Esophagus (tissue), 2 donors: ENCODE measurements at regions not wholly inside any gene's neighbourhood (a gene's known extent, or its start where the extent isn't known, plus 50 kb on each side); places are given as distances from the start of the nearest gene placed in this dataset.
"Not testable (repeated sequence)": the region's sequence is repeated elsewhere in the genome, so short reads cannot be mapped to it uniquely, and the experiment has no call there.

Source experiments
- H3K27ac ChIP-seq, 2 donors: one replicate each; pipeline ENCODE4 v1.5.1; 2013; ENCODE audit warnings: low read depth in 2 of 2, mild to moderate bottlenecking in 2 of 2, inconsistent platforms in 1 of 2, low read length in 1 of 2, moderate library complexity in 1 of 2
- H3K27me3 ChIP-seq, 2 donors: one replicate each; pipeline ENCODE4 v1.6.1; 2013; ENCODE audit warnings: low read length in 2 of 2, control low read depth in 1 of 2, mild to moderate bottlenecking in 1 of 2; ENCODE audit not compliant: insufficient read depth in 2 of 2, control insufficient read depth in 1 of 2
- H3K36me3 ChIP-seq, 2 donors: one replicate each; pipeline ENCODE4 v1.6.1; 2013; ENCODE audit warnings: low read length in 1 of 2; ENCODE audit not compliant: control insufficient read depth in 2 of 2, insufficient read depth in 2 of 2
- H3K4me1 ChIP-seq, 2 donors: one replicate each; pipeline ENCODE4 v1.6.1; 2013; ENCODE audit warnings: low read length in 1 of 2; ENCODE audit not compliant: control insufficient read depth in 2 of 2, insufficient read depth in 2 of 2
- H3K4me3 ChIP-seq, 2 donors: one replicate each; pipeline ENCODE4 v1.5.1; 2013; ENCODE audit warnings: low read length in 2 of 2, mild to moderate bottlenecking in 2 of 2, low read depth in 1 of 2, moderate library complexity in 1 of 2
- H3K9me3 ChIP-seq, 2 donors: one replicate each; pipeline ENCODE4 v1.6.1; 2013; ENCODE audit warnings: mild to moderate bottlenecking in 2 of 2, low read depth in 1 of 2, low read length in 1 of 2, moderate library complexity in 1 of 2; ENCODE audit not compliant: control insufficient read depth in 2 of 2, insufficient read depth in 1 of 2
- WGBS, 2 donors: extraction: QIAGEN DNeasy Blood & Tissue Kit; methylation state at CpG; one replicate each; pipeline ENCODE4 v1.1.7; 2013; 5-methylcytosine and 5-hydroxymethylcytosine counted together
- donor health status: healthy with polysubstance abuse.
- donor health status: Bipolar disorder and iron deficiency.

DNA sequence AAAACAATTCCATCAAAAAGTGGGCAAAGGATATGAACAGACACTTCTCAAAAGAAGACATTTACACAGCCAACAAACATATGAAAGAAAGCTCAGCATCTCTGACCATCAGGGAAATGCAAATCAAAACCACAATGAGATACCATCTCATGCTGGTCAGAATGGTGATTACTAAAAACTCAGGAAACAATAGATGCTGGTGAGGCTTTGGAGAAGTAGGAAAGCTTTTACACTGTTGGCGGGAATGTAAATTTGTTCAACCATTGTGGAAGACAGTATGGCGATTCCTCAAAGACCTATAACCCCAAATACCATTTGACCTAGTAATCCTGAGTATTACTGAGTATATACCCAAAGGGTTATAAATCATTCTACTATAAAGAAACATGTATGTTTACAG is 452.9 kb downstream of the SEMA3D start:
- not testable (repeated sequence) for H3K36me3 ChIP-seq, H3K27ac ChIP-seq, H3K9me3 ChIP-seq, H3K4me3 ChIP-seq, H3K4me1 ChIP-seq, H3K27me3 ChIP-seq
- WGBS, 2 donors: 92 to 93% methylated on average over 2 of the region's 2 CpGs

DNA sequence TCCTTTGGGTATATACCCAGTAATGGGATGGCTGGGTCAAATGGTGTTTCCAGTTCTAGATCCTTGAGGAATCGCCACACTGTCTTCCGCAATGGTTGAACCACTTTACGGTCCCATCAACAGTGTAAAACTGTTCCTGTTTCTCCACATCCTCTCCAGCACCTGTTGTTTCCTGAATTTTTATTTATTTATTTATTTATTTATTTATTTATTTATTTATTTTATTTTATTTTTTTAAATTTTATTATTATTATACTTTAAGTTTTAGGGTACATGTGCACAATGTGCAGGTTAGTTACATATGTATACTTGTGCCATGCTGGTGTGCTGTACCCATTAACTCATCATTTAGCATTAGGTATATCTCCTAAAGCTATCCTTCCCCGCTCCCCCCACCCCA is 456.0 kb downstream of the SEMA3D start:
- not testable (repeated sequence) for H3K36me3 ChIP-seq, H3K4me1 ChIP-seq, H3K9me3 ChIP-seq, H3K27ac ChIP-seq, H3K27me3 ChIP-seq, H3K4me3 ChIP-seq
- WGBS, 2 donors: 94 to 97% methylated on average over 4 of the region's 4 CpGs

- Histone ChIP-seq H3K27ac (no peak overlapping the region), H3K27me3 (no peaks in the 10 kb centered on the region), H3K4me3 (no peak overlapping the region), H3K36me3 (no peaks in the 10 kb centered on the region), H3K4me1 (no peaks in the 10 kb centered on the region), H3K9me3 (peaks cover 0 to 3% of the 10 kb centered on the region in 2 donors)
- 54 to 63% methylated on average over 1 of the region's 1 CpG for WGBS, 2 donors
These were observed 457.6 kb downstream of the SEMA3D start for GRCh38 chr7:84729284-84729683.

GRCh38 chr7:84722734-84723133 is 464.1 kb downstream of the SEMA3D start:
- Histone ChIP-seq H3K4me1 (no peaks in the 10 kb centered on the region), H3K27ac (no peak overlapping the region), H3K9me3 (peaks cover 3 to 4% of the 10 kb centered on the region in 2 donors), H3K36me3 (no peaks in the 10 kb centered on the region), H3K27me3 (no peaks in the 10 kb centered on the region), H3K4me3 (no peak overlapping the region)
- 88 to 92% methylated on average over 3 of the region's 3 CpGs for WGBS, 2 donors

- H3K27me3 ChIP-seq: no peaks in the 10 kb centered on the region
- 86 to 89% methylated on average over 3 of the region's 3 CpGs for WGBS, 2 donors
These were observed 464.8 kb downstream of the SEMA3D start for GRCh38 chr7:84722086-84722485.

DNA sequence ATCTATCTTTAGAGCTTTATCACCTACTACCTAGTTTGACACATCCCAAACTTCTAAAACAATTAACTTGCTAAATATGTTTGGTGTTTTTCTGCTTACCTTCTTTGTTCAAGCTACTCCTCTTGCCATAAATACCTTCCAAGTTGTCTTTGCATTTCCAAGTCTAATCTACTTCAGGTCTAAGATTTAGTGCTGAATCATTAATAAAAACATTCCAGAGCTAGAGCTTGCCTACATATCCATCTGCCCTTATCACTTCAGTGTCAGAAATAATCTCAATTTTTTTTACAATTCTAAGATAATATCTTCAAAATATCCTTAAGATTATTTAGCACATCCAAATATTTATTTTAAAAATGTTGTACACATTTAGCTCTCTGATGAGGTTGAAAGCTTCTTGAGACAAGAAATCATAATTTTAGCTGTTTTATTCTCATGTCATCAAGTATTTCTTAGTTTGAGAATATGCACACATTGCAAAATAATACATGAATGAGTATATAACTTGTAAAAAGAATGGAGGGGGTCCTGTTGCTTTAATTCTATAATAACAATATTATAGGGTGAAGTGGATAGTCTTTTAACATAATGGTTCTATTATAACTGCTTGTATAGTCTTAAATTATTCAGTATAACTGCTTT is 466.3 kb downstream of the SEMA3D start:
- no peaks in the 10 kb centered on the region for H3K27me3 ChIP-seq
- H3K36me3 ChIP-seq: no peaks in the 10 kb centered on the region
- H3K4me1 ChIP-seq: no peaks in the 10 kb centered on the region

More at GRCh38 chr7:84722086-84722485, 464.8 kb downstream of the SEMA3D start:
- Histone ChIP-seq H3K4me3 (no peak overlapping the region), H3K27ac (no peak overlapping the region), H3K36me3 (no peaks in the 10 kb centered on the region), H3K4me1 (no peaks in the 10 kb centered on the region), H3K9me3 (peaks cover 3 to 4% of the 10 kb centered on the region in 2 donors)

DNA sequence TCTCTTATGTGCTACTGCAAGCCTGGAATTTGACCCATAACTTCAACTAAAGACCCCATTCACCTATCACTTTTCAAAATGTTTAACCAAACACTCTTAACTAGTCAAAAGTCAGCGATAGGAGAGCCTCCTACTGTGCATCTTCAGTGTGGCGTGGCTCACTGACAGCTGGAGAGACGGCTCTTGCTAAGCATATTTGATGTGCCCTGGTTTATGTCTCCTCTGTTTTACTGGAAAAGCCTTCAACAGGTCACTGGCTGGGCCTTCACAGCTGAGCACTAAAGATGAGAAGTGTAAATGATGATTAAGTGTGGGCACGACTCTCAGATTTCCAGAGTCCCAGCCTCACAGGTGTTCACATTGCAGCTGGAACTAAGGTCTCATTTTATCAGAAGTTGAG is 472.1 kb downstream of the SEMA3D start:
- Histone ChIP-seq H3K9me3 (no peaks in the 10 kb centered on the region), H3K4me1 (no peaks in the 10 kb centered on the region), H3K27me3 (no peaks in the 10 kb centered on the region), H3K4me3 (no peak overlapping the region), H3K36me3 (no peaks in the 10 kb centered on the region), H3K27ac (no peak overlapping the region)
- 70 to 72% methylated on average over 4 of the region's 4 CpGs for WGBS, 2 donors

More for the DNA sequence above, 466.3 kb downstream of the SEMA3D start:
- no peak overlapping the region for H3K4me3 ChIP-seq
- H3K9me3 ChIP-seq: peaks cover 2 to 4% of the 10 kb centered on the region in 2 donors
- H3K27ac ChIP-seq: no peak overlapping the region

GRCh38 chr7:84712374-84713121 is 474.3 kb downstream of the SEMA3D start:
- no peaks in the 10 kb centered on the region for H3K9me3 ChIP-seq
- 84 to 89% methylated on average over 4 of the region's 4 CpGs for WGBS, 2 donors
- no peaks in the 10 kb centered on the region for H3K36me3 ChIP-seq
- H3K27ac ChIP-seq: no peak overlapping the region
- no peak overlapping the region for H3K4me3 ChIP-seq
- H3K4me1 ChIP-seq: no peaks in the 10 kb centered on the region
- H3K27me3 ChIP-seq: no peaks in the 10 kb centered on the region

DNA sequence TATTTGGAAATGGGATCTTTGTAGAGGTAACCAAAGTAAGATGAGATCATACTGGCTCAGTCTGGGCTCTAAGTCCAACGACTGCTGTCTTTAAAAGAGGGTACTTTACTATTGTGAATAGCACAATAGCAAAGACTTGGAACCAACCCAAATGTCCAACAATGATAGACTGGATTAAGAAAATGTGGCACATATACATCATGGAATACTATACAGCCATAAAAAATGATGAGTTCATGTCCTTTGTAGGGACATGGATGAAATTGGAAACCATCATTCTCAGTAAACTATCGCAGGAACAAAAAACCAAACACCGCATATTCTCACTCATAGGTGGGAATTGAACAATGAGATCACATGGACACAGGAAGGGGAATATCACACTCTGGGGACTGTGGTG is 476.3 kb downstream of the SEMA3D start:
- H3K27me3 ChIP-seq, H3K9me3 ChIP-seq, H3K36me3 ChIP-seq, H3K4me3 ChIP-seq, H3K4me1 ChIP-seq, H3K27ac ChIP-seq: not testable (repeated sequence)
- 73 to 76% methylated on average over 1 of the region's 3 CpGs for WGBS, 2 donors

- Histone ChIP-seq H3K9me3 (no peaks in the 10 kb centered on the region), H3K4me1 (no peaks in the 10 kb centered on the region), H3K27ac (peak overlapping the region; percentile 13 to 36), H3K36me3 (no peaks in the 10 kb centered on the region), H3K27me3 (no peaks in the 10 kb centered on the region), H3K4me3 (no peak overlapping the region)
- 87 to 90% methylated on average over 1 of the region's 1 CpG for WGBS, 2 donors
These were observed 481.1 kb downstream of the SEMA3D start for GRCh38 chr7:84705706-84706105.
